Ishikawa (cell line): ENCODE measurements at regions not wholly inside any gene's neighbourhood (a gene's known extent, or its start where the extent isn't known, plus 50 kb on each side); places are given as distances from the start of the nearest gene placed in this dataset.

Experiments
- CEBPB ChIP-seq: IDR thresholded peaks from 2 replicates; pipeline ENCODE4 v1.6.1; 2012
- CREB1 ChIP-seq: IDR thresholded peaks from 2 replicates; pipeline ENCODE4 v1.6.1; 2012; ENCODE audit warnings: low read depth
- EGR1 ChIP-seq: IDR thresholded peaks from 2 replicates; pipeline ENCODE4 v1.6.1; 2012
- EP300 ChIP-seq: IDR thresholded peaks from 2 replicates; pipeline ENCODE4 v1.6.1; 2012; ENCODE audit warnings: borderline replicate concordance
- RAD21 ChIP-seq: IDR thresholded peaks from 2 replicates; pipeline ENCODE4 v1.6.1; 2012; ENCODE audit warnings: low read depth
- TAF1 ChIP-seq: IDR thresholded peaks from 2 replicates; pipeline ENCODE4 v1.6.1; 2012; ENCODE audit warnings: low read depth, mild to moderate bottlenecking
- TCF12 ChIP-seq: IDR thresholded peaks from 2 replicates; pipeline ENCODE4 v1.6.1; 2012; ENCODE audit warnings: low read depth
- TEAD4 ChIP-seq: IDR thresholded peaks from 2 replicates; pipeline ENCODE4 v1.6.1; 2012
- YY1 ChIP-seq: IDR thresholded peaks from 2 replicates; pipeline ENCODE4 v1.6.1; 2012; ENCODE audit warnings: low read depth
- ZBTB7A ChIP-seq: IDR thresholded peaks from 2 replicates; pipeline ENCODE4 v1.6.1; 2012; ENCODE audit warnings: low read depth
- TF ChIP-seq, protein P1 (sequence below): IDR thresholded peaks from 2 replicates; pipeline ENCODE4 v1.6.1; 2012; ENCODE audit warnings: low read depth, mild to moderate bottlenecking
- TF ChIP-seq, protein P2 (sequence below): IDR thresholded peaks from 2 replicates; pipeline ENCODE4 v1.6.1; 2012
- TF ChIP-seq, protein P3 (sequence below): IDR thresholded peaks from 2 replicates; pipeline ENCODE4 v1.6.1; 2012

DNA sequence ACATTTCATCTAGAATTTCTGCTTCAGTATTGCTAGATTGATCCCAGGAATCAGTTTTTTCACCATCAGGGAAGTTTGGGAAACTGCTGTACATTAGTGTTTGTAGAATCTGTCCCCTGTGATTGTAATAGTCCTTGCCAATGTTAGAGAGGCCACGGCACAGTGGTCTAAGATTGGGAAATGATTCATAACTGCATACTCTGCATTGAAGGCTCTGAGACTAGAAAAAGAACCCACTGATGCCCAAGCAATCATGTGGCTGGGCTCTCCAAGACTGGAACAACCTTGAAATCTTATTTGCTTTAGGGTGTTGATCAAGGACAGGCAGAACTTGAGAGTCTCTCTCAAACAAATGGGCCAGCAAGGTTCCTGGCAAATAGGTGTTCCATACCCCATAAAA, 245.6 kb upstream of the LRTM1 start:
- no peak for TF ChIP-seq TEAD4
- TF ChIP-seq, protein P1, sequence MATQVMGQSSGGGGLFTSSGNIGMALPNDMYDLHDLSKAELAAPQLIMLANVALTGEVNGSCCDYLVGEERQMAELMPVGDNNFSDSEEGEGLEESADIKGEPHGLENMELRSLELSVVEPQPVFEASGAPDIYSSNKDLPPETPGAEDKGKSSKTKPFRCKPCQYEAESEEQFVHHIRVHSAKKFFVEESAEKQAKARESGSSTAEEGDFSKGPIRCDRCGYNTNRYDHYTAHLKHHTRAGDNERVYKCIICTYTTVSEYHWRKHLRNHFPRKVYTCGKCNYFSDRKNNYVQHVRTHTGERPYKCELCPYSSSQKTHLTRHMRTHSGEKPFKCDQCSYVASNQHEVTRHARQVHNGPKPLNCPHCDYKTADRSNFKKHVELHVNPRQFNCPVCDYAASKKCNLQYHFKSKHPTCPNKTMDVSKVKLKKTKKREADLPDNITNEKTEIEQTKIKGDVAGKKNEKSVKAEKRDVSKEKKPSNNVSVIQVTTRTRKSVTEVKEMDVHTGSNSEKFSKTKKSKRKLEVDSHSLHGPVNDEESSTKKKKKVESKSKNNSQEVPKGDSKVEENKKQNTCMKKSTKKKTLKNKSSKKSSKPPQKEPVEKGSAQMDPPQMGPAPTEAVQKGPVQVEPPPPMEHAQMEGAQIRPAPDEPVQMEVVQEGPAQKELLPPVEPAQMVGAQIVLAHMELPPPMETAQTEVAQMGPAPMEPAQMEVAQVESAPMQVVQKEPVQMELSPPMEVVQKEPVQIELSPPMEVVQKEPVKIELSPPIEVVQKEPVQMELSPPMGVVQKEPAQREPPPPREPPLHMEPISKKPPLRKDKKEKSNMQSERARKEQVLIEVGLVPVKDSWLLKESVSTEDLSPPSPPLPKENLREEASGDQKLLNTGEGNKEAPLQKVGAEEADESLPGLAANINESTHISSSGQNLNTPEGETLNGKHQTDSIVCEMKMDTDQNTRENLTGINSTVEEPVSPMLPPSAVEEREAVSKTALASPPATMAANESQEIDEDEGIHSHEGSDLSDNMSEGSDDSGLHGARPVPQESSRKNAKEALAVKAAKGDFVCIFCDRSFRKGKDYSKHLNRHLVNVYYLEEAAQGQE = no peak
- TF ChIP-seq, protein P2, sequence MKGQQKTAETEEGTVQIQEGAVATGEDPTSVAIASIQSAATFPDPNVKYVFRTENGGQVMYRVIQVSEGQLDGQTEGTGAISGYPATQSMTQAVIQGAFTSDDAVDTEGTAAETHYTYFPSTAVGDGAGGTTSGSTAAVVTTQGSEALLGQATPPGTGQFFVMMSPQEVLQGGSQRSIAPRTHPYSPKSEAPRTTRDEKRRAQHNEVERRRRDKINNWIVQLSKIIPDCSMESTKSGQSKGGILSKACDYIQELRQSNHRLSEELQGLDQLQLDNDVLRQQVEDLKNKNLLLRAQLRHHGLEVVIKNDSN = no peak
- TF ChIP-seq, protein P3, sequence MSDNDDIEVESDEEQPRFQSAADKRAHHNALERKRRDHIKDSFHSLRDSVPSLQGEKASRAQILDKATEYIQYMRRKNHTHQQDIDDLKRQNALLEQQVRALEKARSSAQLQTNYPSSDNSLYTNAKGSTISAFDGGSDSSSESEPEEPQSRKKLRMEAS = no peak
- no peak for TF ChIP-seq CEBPB
- no peak for TF ChIP-seq RAD21
- TF ChIP-seq TCF12 = no peak
- no peak for TF ChIP-seq YY1
- TF ChIP-seq TAF1 = no peak
- no peak for TF ChIP-seq EP300
- no peak for TF ChIP-seq EGR1
- TF ChIP-seq ZBTB7A = no peak
- TF ChIP-seq CREB1 = no peak
